Left renal cortex interstitium (tissue), 4 donors: ENCODE measurements at regions not wholly inside any gene's neighbourhood (a gene's known extent, or its start where the extent isn't known, plus 50 kb on each side); places are given as distances from the start of the nearest gene placed in this dataset.
"Not testable (repeated sequence)": the region's sequence is repeated elsewhere in the genome, so short reads cannot be mapped to it uniquely, and the experiment has no call there.

Source experiments
- DNase-seq, 4 donors: peaks; one replicate each; pipeline ENCODE4 v3.0.0-alpha.2; 2013; ENCODE audit warnings: low read depth in 4 of 4, low spot score in 2 of 4, missing footprints in 1 of 4

GRCh38 chr3:30408105-30408557 is 198.3 kb upstream of the TGFBR2 start:
- no peak for DNase-seq

GRCh38 chr3:30418443-30418842 is 188.0 kb upstream of the TGFBR2 start:
- no peak for DNase-seq

GRCh38 chr3:30421266-30421665 is 185.1 kb upstream of the TGFBR2 start:
- no peak for DNase-seq

GRCh38 chr3:30426293-30426993 is 180.0 kb upstream of the TGFBR2 start:
- no peak for DNase-seq

- DNase-seq: no peak
Measured at GRCh38 chr3:30428251-30428650, 178.2 kb upstream of the TGFBR2 start.

GRCh38 chr3:30435861-30436331 is 170.5 kb upstream of the TGFBR2 start:
- no peak for DNase-seq

GRCh38 chr3:30437171-30437601 is 169.2 kb upstream of the TGFBR2 start:
- peak in 1 of 4 donors; percentile 38 for DNase-seq

- no peak for DNase-seq
Measured at GRCh38 chr3:30438126-30438525, 168.3 kb upstream of the TGFBR2 start.

- no peak for DNase-seq
Measured at GRCh38 chr3:30439451-30440053, 166.8 kb upstream of the TGFBR2 start.

GRCh38 chr3:30440147-30440604 is 166.2 kb upstream of the TGFBR2 start:
- no peak for DNase-seq

- no peak for DNase-seq
Measured at GRCh38 chr3:30440880-30441279, 165.5 kb upstream of the TGFBR2 start.

- DNase-seq: no peak
Measured at GRCh38 chr3:30443756-30444673, 162.4 kb upstream of the TGFBR2 start.

- DNase-seq: no peak
Measured at GRCh38 chr3:30448450-30449289, 157.7 kb upstream of the TGFBR2 start.

- no peak for DNase-seq
Measured at GRCh38 chr3:30449290-30449632, 157.1 kb upstream of the TGFBR2 start.

GRCh38 chr3:30452446-30452845 is 154.0 kb upstream of the TGFBR2 start:
- no peak for DNase-seq

GRCh38 chr3:30453360-30454039 is 152.9 kb upstream of the TGFBR2 start:
- DNase-seq: no peak

GRCh38 chr3:30454636-30455035 is 151.8 kb upstream of the TGFBR2 start:
- no peak for DNase-seq

GRCh38 chr3:30455112-30455511 is 151.3 kb upstream of the TGFBR2 start:
- not testable (repeated sequence) for DNase-seq

- DNase-seq: no peak
Measured at GRCh38 chr3:30455840-30456239, 150.6 kb upstream of the TGFBR2 start.

GRCh38 chr3:30456264-30456663 is 150.1 kb upstream of the TGFBR2 start:
- DNase-seq: no peak
